ENCODE measurements at regions not wholly inside any gene's neighbourhood (a gene's known extent, or its start where the extent isn't known, plus 50 kb on each side); places are given as distances from the start of the nearest gene placed in this dataset.
"Not testable (repeated sequence)": the region's sequence is repeated elsewhere in the genome, so short reads cannot be mapped to it uniquely, and the experiment has no call there.

- no peaks in the 10 kb centered on the region for H3K4me1 Mint-ChIP-seq
- H3K9me3 Mint-ChIP-seq: peaks cover 62% of the 10 kb centered on the region
- no peaks in the 10 kb centered on the region for H3K36me3 Mint-ChIP-seq
- no peak overlapping the region for H3K4me3 Mint-ChIP-seq
- H3K27ac Mint-ChIP-seq: no peak overlapping the region
- TF ChIP-seq, protein P1, sequence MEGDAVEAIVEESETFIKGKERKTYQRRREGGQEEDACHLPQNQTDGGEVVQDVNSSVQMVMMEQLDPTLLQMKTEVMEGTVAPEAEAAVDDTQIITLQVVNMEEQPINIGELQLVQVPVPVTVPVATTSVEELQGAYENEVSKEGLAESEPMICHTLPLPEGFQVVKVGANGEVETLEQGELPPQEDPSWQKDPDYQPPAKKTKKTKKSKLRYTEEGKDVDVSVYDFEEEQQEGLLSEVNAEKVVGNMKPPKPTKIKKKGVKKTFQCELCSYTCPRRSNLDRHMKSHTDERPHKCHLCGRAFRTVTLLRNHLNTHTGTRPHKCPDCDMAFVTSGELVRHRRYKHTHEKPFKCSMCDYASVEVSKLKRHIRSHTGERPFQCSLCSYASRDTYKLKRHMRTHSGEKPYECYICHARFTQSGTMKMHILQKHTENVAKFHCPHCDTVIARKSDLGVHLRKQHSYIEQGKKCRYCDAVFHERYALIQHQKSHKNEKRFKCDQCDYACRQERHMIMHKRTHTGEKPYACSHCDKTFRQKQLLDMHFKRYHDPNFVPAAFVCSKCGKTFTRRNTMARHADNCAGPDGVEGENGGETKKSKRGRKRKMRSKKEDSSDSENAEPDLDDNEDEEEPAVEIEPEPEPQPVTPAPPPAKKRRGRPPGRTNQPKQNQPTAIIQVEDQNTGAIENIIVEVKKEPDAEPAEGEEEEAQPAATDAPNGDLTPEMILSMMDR (IDR thresholded peaks at IDR 0.05; ENCODE audit: unreplicated experiment): no peak
- no peak for DNase-seq (ENCODE audit: low spot score in 2 of 2, unreplicated experiment in 2 of 2)
- no peaks in the 10 kb centered on the region for H3K27me3 Mint-ChIP-seq (ENCODE audit: low read depth)
Measured at GRCh38 chr16:46519063-46519462, 102.1 kb downstream of the SHCBP1 start.

GRCh38 chr16:46496701-46497100, 124.5 kb downstream of the SHCBP1 start:
- no peak overlapping the region for H3K27ac Mint-ChIP-seq
- DNase-seq (ENCODE audit: low spot score in 2 of 2, unreplicated experiment in 2 of 2): no peak
- H3K27me3 Mint-ChIP-seq (ENCODE audit: low read depth): no peaks in the 10 kb centered on the region
- TF ChIP-seq, protein P1 (IDR thresholded peaks at IDR 0.05; ENCODE audit: unreplicated experiment): no peak
- H3K36me3 Mint-ChIP-seq: no peaks in the 10 kb centered on the region
- H3K4me3 Mint-ChIP-seq: no peak overlapping the region
- H3K4me1 Mint-ChIP-seq: no peaks in the 10 kb centered on the region
- H3K9me3 Mint-ChIP-seq: peaks cover 51% of the 10 kb centered on the region

- peaks cover 81% of the 10 kb centered on the region for H3K9me3 Mint-ChIP-seq
- no peak overlapping the region for H3K4me3 Mint-ChIP-seq
- H3K4me1 Mint-ChIP-seq: no peaks in the 10 kb centered on the region
- H3K27ac Mint-ChIP-seq: no peak overlapping the region
- H3K27me3 Mint-ChIP-seq (ENCODE audit: low read depth): no peaks in the 10 kb centered on the region
- TF ChIP-seq, protein P1 (IDR thresholded peaks at IDR 0.05; ENCODE audit: unreplicated experiment): no peak
- DNase-seq (ENCODE audit: low spot score in 2 of 2, unreplicated experiment in 2 of 2): no peak
- H3K36me3 Mint-ChIP-seq: peaks cover 4% of the 10 kb centered on the region
Measured at GRCh38 chr16:46482895-46483294, 138.3 kb downstream of the SHCBP1 start.

GRCh38 chr16:46466239-46466638, 154.9 kb downstream of the SHCBP1 start:
- Mint-ChIP-seq H3K9me3 (peaks cover 79% of the 10 kb centered on the region), H3K27ac (no peak overlapping the region), H3K27me3 (ENCODE audit: low read depth) (no peaks in the 10 kb centered on the region), H3K36me3 (peaks cover 3% of the 10 kb centered on the region), H3K4me3 (no peak overlapping the region), H3K4me1 (no peaks in the 10 kb centered on the region)
- DNase-seq (ENCODE audit: low spot score in 2 of 2, unreplicated experiment in 2 of 2): no peak
- TF ChIP-seq, protein P1 (IDR thresholded peaks at IDR 0.05; ENCODE audit: unreplicated experiment): no peak

- H3K4me3 Mint-ChIP-seq; H3K36me3 Mint-ChIP-seq; H3K27me3 Mint-ChIP-seq (ENCODE audit: low read depth); DNase-seq (ENCODE audit: low spot score in 2 of 2, unreplicated experiment in 2 of 2); H3K27ac Mint-ChIP-seq; H3K4me1 Mint-ChIP-seq: not testable (repeated sequence)
- H3K9me3 Mint-ChIP-seq: peaks cover 24% of the 10 kb centered on the region
Measured at GRCh38 chr16:46454801-46455200, 166.4 kb downstream of the SHCBP1 start.

DNA sequence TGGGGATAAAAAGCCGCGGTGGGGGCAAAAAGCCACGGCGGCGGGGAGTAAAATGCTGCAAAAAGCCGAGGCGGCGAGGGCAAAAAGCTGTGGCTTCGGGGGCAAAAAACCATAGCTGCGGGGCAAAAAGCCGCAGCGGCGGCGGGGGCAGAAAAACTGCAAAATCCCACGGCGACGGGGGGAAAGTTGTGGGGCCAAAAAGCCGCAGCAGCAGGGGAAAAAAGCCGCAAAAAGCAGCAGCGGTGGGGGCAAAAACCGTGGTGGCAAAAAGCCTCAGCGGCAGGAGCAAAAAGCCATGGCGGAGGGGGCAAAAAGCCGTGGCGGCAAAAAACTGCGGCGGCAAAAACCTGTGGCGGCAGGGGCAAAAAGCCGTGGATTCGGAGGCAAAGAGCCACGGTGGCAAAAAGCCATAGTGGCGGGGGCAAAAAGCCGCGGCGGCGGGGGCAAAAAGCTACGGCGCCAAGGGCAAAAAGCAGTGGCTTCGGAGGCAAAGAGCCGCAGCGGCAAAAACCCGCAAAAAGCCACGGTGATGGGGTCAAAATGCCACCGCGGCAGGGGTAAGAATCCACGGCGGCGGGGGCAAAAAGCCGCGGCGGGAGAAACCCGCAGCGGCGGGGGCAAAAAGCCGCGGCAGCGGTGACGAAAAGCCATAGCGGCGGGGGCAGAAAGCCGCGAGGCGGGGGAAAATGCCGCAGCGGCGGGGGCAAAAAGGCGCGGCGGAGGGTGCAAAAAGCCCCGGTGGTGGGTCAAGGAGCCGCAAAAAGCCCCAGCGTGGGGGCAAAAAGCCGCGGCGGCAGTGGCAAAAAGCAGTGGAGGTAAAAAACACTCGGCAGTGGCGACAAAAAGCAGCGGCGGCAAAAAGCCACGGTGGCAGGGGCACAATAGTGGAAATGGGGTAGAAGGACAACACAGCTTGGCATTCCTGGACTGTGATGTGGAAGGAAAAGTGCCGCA, 192.8 kb downstream of the SHCBP1 start:
- peaks cover 46% of the 10 kb centered on the region for H3K9me3 Mint-ChIP-seq

More for the DNA sequence above, 192.8 kb downstream of the SHCBP1 start:
- Mint-ChIP-seq H3K27ac (no peak overlapping the region), H3K27me3 (ENCODE audit: low read depth) (no peaks in the 10 kb centered on the region), H3K4me3 (no peak overlapping the region), H3K36me3 (no peaks in the 10 kb centered on the region), H3K4me1 (no peaks in the 10 kb centered on the region)
- DNase-seq (ENCODE audit: low spot score in 2 of 2, unreplicated experiment in 2 of 2): no peak
- TF ChIP-seq, protein P1 (IDR thresholded peaks at IDR 0.05; ENCODE audit: unreplicated experiment): no peak

Measured in mesothelial cell of epicardium (in vitro differentiated cells).